Chondrocyte (in vitro differentiated cells): ENCODE measurements at regions not wholly inside any gene's neighbourhood (a gene's known extent, or its start where the extent isn't known, plus 50 kb on each side); places are given as distances from the start of the nearest gene placed in this dataset.

Experiments used
- DNase-seq: peaks from one replicate; pipeline ENCODE4 v3.0.0; 2021; ENCODE audit warnings: mixed read lengths, low spot score
- H3K27ac Mint-ChIP-seq: one replicate; pipeline ENCODE4 v1.8.0; 2021; ENCODE audit warnings: mild to moderate bottlenecking, moderate library complexity, mixed read lengths; ENCODE audit not compliant: unreplicated experiment
- H3K27me3 Mint-ChIP-seq: 2 replicates; pipeline ENCODE4 v1.8.0; 2021; ENCODE audit warnings: low read depth, mixed read lengths
- H3K36me3 Mint-ChIP-seq: 2 replicates; pipeline ENCODE4 v1.8.0; 2021; ENCODE audit warnings: low read depth, mixed read lengths
- H3K4me1 Mint-ChIP-seq: 2 replicates; pipeline ENCODE4 v1.8.0; 2021; ENCODE audit warnings: low read depth, mild to moderate bottlenecking, mixed read lengths
- H3K4me3 Mint-ChIP-seq: one replicate; pipeline ENCODE4 v1.8.0; 2021; ENCODE audit warnings: mild to moderate bottlenecking, moderate library complexity, mixed read lengths; ENCODE audit not compliant: unreplicated experiment
- H3K9me3 Mint-ChIP-seq: 2 replicates; pipeline ENCODE4 v1.8.0; 2021; ENCODE audit warnings: low read depth, mixed read lengths
- CTCF ChIP-seq: fragments of 200-600 bp; sonication (generic); IDR thresholded peaks from 2 replicates; pipeline ENCODE4 v1.5.0; 2021; ENCODE audit warnings: antibody characterized with exemption, mild to moderate bottlenecking, moderate library complexity

GRCh38 chr6:166245148-166245547 is 63.0 kb downstream of the PRR18 start:
- Mint-ChIP-seq H3K27ac (no peak overlapping the region), H3K36me3 (no peaks in the 10 kb centered on the region), H3K4me1 (no peaks in the 10 kb centered on the region), H3K4me3 (no peak overlapping the region), H3K9me3 (no peaks in the 10 kb centered on the region), H3K27me3 (peaks cover 44% of the 10 kb centered on the region)
- TF ChIP-seq CTCF, result no peak
- DNase-seq, result no peak

- DNase-seq, result no peak
- H3K27me3 Mint-ChIP-seq, result peaks cover 48% of the 10 kb centered on the region
- H3K4me1 Mint-ChIP-seq, result no peaks in the 10 kb centered on the region
- H3K27ac Mint-ChIP-seq, result no peak overlapping the region
- no peak for TF ChIP-seq CTCF
- H3K36me3 Mint-ChIP-seq, result no peaks in the 10 kb centered on the region
- no peak overlapping the region for H3K4me3 Mint-ChIP-seq
- no peaks in the 10 kb centered on the region for H3K9me3 Mint-ChIP-seq
Observed at GRCh38 chr6:166244353-166245045, 63.7 kb downstream of the PRR18 start.

- no peaks in the 10 kb centered on the region for H3K9me3 Mint-ChIP-seq
- no peak overlapping the region for H3K27ac Mint-ChIP-seq
- H3K27me3 Mint-ChIP-seq, result peaks cover 62% of the 10 kb centered on the region
- no peak for TF ChIP-seq CTCF
- H3K36me3 Mint-ChIP-seq, result no peaks in the 10 kb centered on the region
- no peak for DNase-seq
- H3K4me3 Mint-ChIP-seq, result no peak overlapping the region
- H3K4me1 Mint-ChIP-seq, result no peaks in the 10 kb centered on the region
Observed at GRCh38 chr6:166242888-166243287, 65.3 kb downstream of the PRR18 start.

GRCh38 chr6:166241974-166242373 is 66.2 kb downstream of the PRR18 start:
- TF ChIP-seq CTCF, result no peak
- no peak overlapping the region for H3K4me3 Mint-ChIP-seq
- no peaks in the 10 kb centered on the region for H3K4me1 Mint-ChIP-seq
- H3K36me3 Mint-ChIP-seq, result no peaks in the 10 kb centered on the region
- H3K27me3 Mint-ChIP-seq, result peaks cover 65% of the 10 kb centered on the region
- no peak for DNase-seq
- no peaks in the 10 kb centered on the region for H3K9me3 Mint-ChIP-seq
- no peak overlapping the region for H3K27ac Mint-ChIP-seq

GRCh38 chr6:166240889-166241288 is 67.3 kb downstream of the PRR18 start:
- no peaks in the 10 kb centered on the region for H3K36me3 Mint-ChIP-seq
- no peaks in the 10 kb centered on the region for H3K9me3 Mint-ChIP-seq
- peaks cover 66% of the 10 kb centered on the region for H3K27me3 Mint-ChIP-seq
- no peaks in the 10 kb centered on the region for H3K4me1 Mint-ChIP-seq
- no peak overlapping the region for H3K27ac Mint-ChIP-seq
- no peak for DNase-seq
- TF ChIP-seq CTCF, result no peak
- no peak overlapping the region for H3K4me3 Mint-ChIP-seq
